ENCODE measurements at regions not wholly inside any gene's neighbourhood (a gene's known extent, or its start where the extent isn't known, plus 50 kb on each side); places are given as distances from the start of the nearest gene placed in this dataset.

GRCh38 chr17:77321649-77322513, 181.1 kb downstream of the SEC14L1 start:
- H3K4me3 ChIP-seq = peak overlapping the region; percentile 65
- no peaks in the 10 kb centered on the region for H3K27me3 ChIP-seq (ENCODE audit: control insufficient read depth in 2 of 2, insufficient read depth in 2 of 2, low read length in 2 of 2)
- 3% methylated on average over 30 of the region's 35 CpGs for WGBS (ENCODE audit: insufficient coverage, low coverage, missing lambda C conversion rate)
- peak; percentile 27 for ATAC-seq
- peaks cover 7% of the 10 kb centered on the region for H3K9me1 ChIP-seq (ENCODE audit: control insufficient read depth, insufficient read depth, low read length)
- peak overlapping the region; percentile 84 for H3K27ac ChIP-seq (ENCODE audit: extremely low read depth, low read depth, low read length)
- in situ Hi-C loops (cut with MboI) = no loop called here
- peaks cover 75% of the 10 kb centered on the region for H3K79me2 ChIP-seq (ENCODE audit: control insufficient read depth, insufficient read depth, low read length)
- peak overlapping the region; percentile 62; the same call in 1 of the 2 replicates for H2AFZ ChIP-seq (ENCODE audit: low read depth, low read length)
- peak overlapping the region; percentile 89 for H3K4me2 ChIP-seq (ENCODE audit: insufficient read depth, low read length)
- POLR2A ChIA-PET = interaction anchor here (0.7 to 3.0 kb wide), 7 partner anchors 8 to 554 kb away, joined by 3 to 22 read pairs (median 4); no protein-coding TSS in a partner anchor
- BruUV-seq (replicated peaks) = no TSS peak
- no peak for FAIRE-seq
- intact Hi-C loops (cut with micrococcal nuclease) = loop anchor here (2.0 kb wide), 1 partner anchor 41 kb away; no protein-coding TSS in a partner anchor
- H4K20me1 ChIP-seq (replicated peaks; ENCODE audit: control insufficient read depth, insufficient read depth, low read length) = peaks cover 31% of the 10 kb centered on the region; the same call in 1 of the 2 replicates
- no peaks in the 10 kb centered on the region for H3K9me3 ChIP-seq (replicated peaks; ENCODE audit: control insufficient read depth, insufficient read depth, low read depth, low read length)
- peak overlapping the region; percentile 90 to 94 for H3K9ac ChIP-seq (ENCODE audit: insufficient read depth in 1 of 2, low read depth in 2 of 2, low read length in 2 of 2)
- CTCF ChIA-PET (ENCODE audit: low intra/inter-chr PET ratio) = no interaction called here
- H3K4me1 ChIP-seq (replicated peaks in 1 of 2; ENCODE audit: control insufficient read depth in 2 of 2, insufficient read depth in 2 of 2, low read length in 2 of 2) = peaks cover 44 to 73% of the 10 kb centered on the region in 2 experiments
- H3K36me3 ChIP-seq (ENCODE audit: control insufficient read depth, insufficient read depth, low read length) = peaks cover 17% of the 10 kb centered on the region; the same call in 1 of the 3 replicates
- DNase-seq (ENCODE audit: extremely low read depth in 1 of 4, low spot score in 3 of 4) = peak in 3 of 4 experiments; percentile 38 to 52 (median 42)
- TF ChIP-seq KLF1 (tag; IDR thresholded peaks at IDR 0.05) (no peak), EGR1 (conservative IDR thresholded peaks at IDR 0.05) (0 out of 2 replicates have a peak, but pooled peaks have one; percentile 9), CBX5 (IDR thresholded peaks at IDR 0.05; ENCODE audit: borderline replicate concordance, low read depth) (no peak), CHAMP1 (IDR thresholded peaks at IDR 0.05) (no peak), CBFB (CRISPR knock-in tag; IDR thresholded peaks at IDR 0.05) (no peak), SIN3A (IDR thresholded peaks at IDR 0.05; ENCODE audit: borderline replicate concordance in 2 of 2, control insufficient read depth in 1 of 2, low read depth in 2 of 2, low read length in 2 of 2) (no peak), ILK (tag; IDR thresholded peaks at IDR 0.05; ENCODE audit: borderline replicate concordance, low read depth) (no peak), ZFX (CRISPR knock-in tag; IDR thresholded peaks at IDR 0.05) (peak; percentile 6), STAG1 (CRISPR knock-in tag; IDR thresholded peaks at IDR 0.05; ENCODE audit: borderline replicate concordance) (no peak), MTA3 (IDR thresholded peaks at IDR 0.05; ENCODE audit: borderline replicate concordance) (peak; percentile 49; the same call in 1 of the 2 replicates)
- TF ChIP-seq, protein P1, sequence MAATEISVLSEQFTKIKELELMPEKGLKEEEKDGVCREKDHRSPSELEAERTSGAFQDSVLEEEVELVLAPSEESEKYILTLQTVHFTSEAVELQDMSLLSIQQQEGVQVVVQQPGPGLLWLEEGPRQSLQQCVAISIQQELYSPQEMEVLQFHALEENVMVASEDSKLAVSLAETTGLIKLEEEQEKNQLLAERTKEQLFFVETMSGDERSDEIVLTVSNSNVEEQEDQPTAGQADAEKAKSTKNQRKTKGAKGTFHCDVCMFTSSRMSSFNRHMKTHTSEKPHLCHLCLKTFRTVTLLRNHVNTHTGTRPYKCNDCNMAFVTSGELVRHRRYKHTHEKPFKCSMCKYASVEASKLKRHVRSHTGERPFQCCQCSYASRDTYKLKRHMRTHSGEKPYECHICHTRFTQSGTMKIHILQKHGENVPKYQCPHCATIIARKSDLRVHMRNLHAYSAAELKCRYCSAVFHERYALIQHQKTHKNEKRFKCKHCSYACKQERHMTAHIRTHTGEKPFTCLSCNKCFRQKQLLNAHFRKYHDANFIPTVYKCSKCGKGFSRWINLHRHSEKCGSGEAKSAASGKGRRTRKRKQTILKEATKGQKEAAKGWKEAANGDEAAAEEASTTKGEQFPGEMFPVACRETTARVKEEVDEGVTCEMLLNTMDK (IDR thresholded peaks at IDR 0.05; ENCODE audit: borderline replicate concordance, insufficient read depth, low read depth, low read length, poor library complexity, severe bottlenecking) = peak; percentile 27
- TF ChIP-seq, protein P2, sequence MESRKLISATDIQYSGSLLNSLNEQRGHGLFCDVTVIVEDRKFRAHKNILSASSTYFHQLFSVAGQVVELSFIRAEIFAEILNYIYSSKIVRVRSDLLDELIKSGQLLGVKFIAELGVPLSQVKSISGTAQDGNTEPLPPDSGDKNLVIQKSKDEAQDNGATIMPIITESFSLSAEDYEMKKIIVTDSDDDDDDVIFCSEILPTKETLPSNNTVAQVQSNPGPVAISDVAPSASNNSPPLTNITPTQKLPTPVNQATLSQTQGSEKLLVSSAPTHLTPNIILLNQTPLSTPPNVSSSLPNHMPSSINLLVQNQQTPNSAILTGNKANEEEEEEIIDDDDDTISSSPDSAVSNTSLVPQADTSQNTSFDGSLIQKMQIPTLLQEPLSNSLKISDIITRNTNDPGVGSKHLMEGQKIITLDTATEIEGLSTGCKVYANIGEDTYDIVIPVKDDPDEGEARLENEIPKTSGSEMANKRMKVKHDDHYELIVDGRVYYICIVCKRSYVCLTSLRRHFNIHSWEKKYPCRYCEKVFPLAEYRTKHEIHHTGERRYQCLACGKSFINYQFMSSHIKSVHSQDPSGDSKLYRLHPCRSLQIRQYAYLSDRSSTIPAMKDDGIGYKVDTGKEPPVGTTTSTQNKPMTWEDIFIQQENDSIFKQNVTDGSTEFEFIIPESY (CRISPR knock-in tag; IDR thresholded peaks at IDR 0.05) = no peak
